ENCODE measurements at regions not wholly inside any gene's neighbourhood (a gene's known extent, or its start where the extent isn't known, plus 50 kb on each side); places are given as distances from the start of the nearest gene placed in this dataset.
A peak's percentile ranks its signal among the peaks of the same experiment; 100 is the strongest.

GRCh38 chr15:62610265-62610869, 432.2 kb upstream of the TPM1 start:
- DNase-seq (ENCODE audit: low spot score): no peak

- DNase-seq (ENCODE audit: low spot score): no peak
These were observed 431.5 kb upstream of the TPM1 start for GRCh38 chr15:62611002-62611401.

- DNase-seq (ENCODE audit: low spot score): no peak
These were observed 430.3 kb upstream of the TPM1 start for GRCh38 chr15:62612183-62612733.

- DNase-seq (ENCODE audit: low spot score): no peak
These were observed 429.8 kb upstream of the TPM1 start for GRCh38 chr15:62612771-62613170.

GRCh38 chr15:62616746-62617145, 425.8 kb upstream of the TPM1 start:
- DNase-seq (ENCODE audit: low spot score): no peak

- no peak for DNase-seq (ENCODE audit: low spot score)
These were observed 424.8 kb upstream of the TPM1 start for GRCh38 chr15:62617741-62618140.

GRCh38 chr15:62618432-62618831, 424.1 kb upstream of the TPM1 start:
- DNase-seq (ENCODE audit: low spot score): peak; percentile 23

- no peak for DNase-seq (ENCODE audit: low spot score)
These were observed 423.6 kb upstream of the TPM1 start for GRCh38 chr15:62618846-62619504.

- no peak for DNase-seq (ENCODE audit: low spot score)
These were observed 423.0 kb upstream of the TPM1 start for GRCh38 chr15:62619526-62619925.

- DNase-seq (ENCODE audit: low spot score): no peak
These were observed 419.8 kb upstream of the TPM1 start for GRCh38 chr15:62622775-62623174.

- DNase-seq (ENCODE audit: low spot score): no peak
These were observed 417.8 kb upstream of the TPM1 start for GRCh38 chr15:62624547-62625378.

GRCh38 chr15:62625429-62626033, 417.0 kb upstream of the TPM1 start:
- no peak for DNase-seq (ENCODE audit: low spot score)

GRCh38 chr15:62626903-62627302, 415.6 kb upstream of the TPM1 start:
- DNase-seq (ENCODE audit: low spot score): no peak

- no peak for DNase-seq (ENCODE audit: low spot score)
These were observed 411.3 kb upstream of the TPM1 start for GRCh38 chr15:62631076-62631724.

- DNase-seq (ENCODE audit: low spot score): no peak
These were observed 405.5 kb upstream of the TPM1 start for GRCh38 chr15:62636823-62637573.

- DNase-seq (ENCODE audit: low spot score): no peak
These were observed 405.0 kb upstream of the TPM1 start for GRCh38 chr15:62637574-62637897.

- DNase-seq (ENCODE audit: low spot score): no peak
These were observed 404.5 kb upstream of the TPM1 start for GRCh38 chr15:62637950-62638619.

- DNase-seq (ENCODE audit: low spot score): no peak
These were observed 403.1 kb upstream of the TPM1 start for GRCh38 chr15:62639432-62639831.

GRCh38 chr15:62639906-62640605, 402.5 kb upstream of the TPM1 start:
- no peak for DNase-seq (ENCODE audit: low spot score)

- no peak for DNase-seq (ENCODE audit: low spot score)
These were observed 400.7 kb upstream of the TPM1 start for GRCh38 chr15:62641825-62642224.
